Hepatocyte (in vitro differentiated cells): ENCODE measurements at regions not wholly inside any gene's neighbourhood (a gene's known extent, or its start where the extent isn't known, plus 50 kb on each side); places are given as distances from the start of the nearest gene placed in this dataset.
"Not testable (repeated sequence)": the region's sequence is repeated elsewhere in the genome, so short reads cannot be mapped to it uniquely, and the experiment has no call there.

Source experiments
- DNase-seq: peaks from one replicate; pipeline ENCODE4 v3.0.0-alpha.2; 2016; ENCODE audit warnings: low spot score
- H2AFZ ChIP-seq: fragments of 200-600 bp; sonication (generic); 2 replicates; pipeline ENCODE4 v1.6.0; 2016; ENCODE audit warnings: antibody characterized with exemption, mild to moderate bottlenecking
- H3K27ac ChIP-seq: fragments of 200-600 bp; sonication (generic); 2 replicates; pipeline ENCODE4 v1.5.1; 2016; ENCODE audit warnings: mild to moderate bottlenecking
- H3K27me3 ChIP-seq: fragments of 200-600 bp; sonication (generic); 2 replicates; pipeline ENCODE4 v1.6.1; 2016
- H3K36me3 ChIP-seq: fragments of 200-600 bp; sonication (generic); replicated peaks from 2 replicates; pipeline ENCODE4 v1.5.1; 2016; ENCODE audit warnings: low read depth; ENCODE audit not compliant: insufficient read depth
- H3K4me1 ChIP-seq: fragments of 200-600 bp; sonication (generic); 2 replicates; pipeline ENCODE4 v1.5.1; 2016; ENCODE audit warnings: mild to moderate bottlenecking, moderate library complexity; ENCODE audit not compliant: insufficient read depth
- H3K4me2 ChIP-seq: fragments of 200-600 bp; sonication (generic); 2 replicates; pipeline ENCODE4 v1.6.0; 2016
- H3K4me3 ChIP-seq: fragments of 200-600 bp; sonication (generic); 2 replicates; pipeline ENCODE4 v1.5.1; 2016; ENCODE audit warnings: mild to moderate bottlenecking
- H3K79me2 ChIP-seq: fragments of 200-600 bp; sonication (generic); 2 replicates; pipeline ENCODE4 v1.6.0; 2017; ENCODE audit warnings: mild to moderate bottlenecking
- H3K9me2 ChIP-seq: fragments of 200-600 bp; sonication (generic); replicated peaks from 2 replicates; pipeline ENCODE4 v1.6.0; 2017; ENCODE audit warnings: mild to moderate bottlenecking; ENCODE audit not compliant: insufficient read depth
- H3K9me3 ChIP-seq: fragments of 200-600 bp; sonication (generic); 2 replicates; pipeline ENCODE4 v1.5.1; 2016; ENCODE audit warnings: low read depth, mild to moderate bottlenecking
- H4K20me1 ChIP-seq: fragments of 200-600 bp; sonication (generic); 2 replicates; pipeline ENCODE4 v1.6.0; 2016; ENCODE audit warnings: mild to moderate bottlenecking; ENCODE audit not compliant: insufficient read depth, poor library complexity, severe bottlenecking
- CTCF ChIP-seq: fragments of 200-600 bp; sonication (generic); IDR thresholded peaks from 2 replicates; pipeline ENCODE4 v1.5.1; 2016; ENCODE audit warnings: antibody characterized with exemption, mild to moderate bottlenecking; ENCODE audit not compliant: poor library complexity
- EZH2 ChIP-seq: fragments of 200-600 bp; sonication (generic); IDR thresholded peaks from 2 replicates; pipeline ENCODE4 v1.6.1; 2016; ENCODE audit warnings: antibody characterized with exemption, mild to moderate bottlenecking, borderline replicate concordance
- EZH2phosphoT487 ChIP-seq: fragments of 200-600 bp; sonication (generic); IDR thresholded peaks from one replicate; pipeline ENCODE4 v1.6.1; 2018; ENCODE audit warnings: antibody characterized with exemption, mild to moderate bottlenecking, low read depth, moderate library complexity; ENCODE audit not compliant: unreplicated experiment, severe bottlenecking
- WGBS: methylation state at CpG from one replicate; pipeline ENCODE4 v1.1.6; 2016; ENCODE audit warnings: low lambda C conversion rate; ENCODE audit errors: missing lambda C conversion rate; 5-methylcytosine and 5-hydroxymethylcytosine counted together

- peaks cover 13% of the 10 kb centered on the region for H3K9me3 ChIP-seq
- H3K79me2 ChIP-seq: no peaks in the 10 kb centered on the region
- no peaks in the 10 kb centered on the region for H3K27me3 ChIP-seq
- no peak overlapping the region for H3K4me3 ChIP-seq
- 48% methylated on average over 3 of the region's 3 CpGs for WGBS
- no peak overlapping the region for H3K27ac ChIP-seq
- no peak overlapping the region for H3K4me2 ChIP-seq
- TF ChIP-seq EZH2phosphoT487 (no peak), CTCF (no peak), EZH2 (no peak)
- no peak for DNase-seq
- H3K36me3 ChIP-seq: no peaks in the 10 kb centered on the region
- no peaks in the 10 kb centered on the region for H3K4me1 ChIP-seq
- H3K9me2 ChIP-seq: peaks cover 3% of the 10 kb centered on the region
- H4K20me1 ChIP-seq: no peaks in the 10 kb centered on the region
- no peak overlapping the region for H2AFZ ChIP-seq
Measured at GRCh38 chr14:106327234-106327633, 800.9 kb downstream of the TMEM121 start.

GRCh38 chr14:106327702-106328353, 801.4 kb downstream of the TMEM121 start:
- H3K36me3 ChIP-seq, H3K79me2 ChIP-seq, H3K4me2 ChIP-seq, H3K27me3 ChIP-seq, H3K9me2 ChIP-seq, H3K27ac ChIP-seq, H4K20me1 ChIP-seq, H3K4me1 ChIP-seq, H2AFZ ChIP-seq, H3K4me3 ChIP-seq, DNase-seq: not testable (repeated sequence)
- H3K9me3 ChIP-seq: peaks cover 13% of the 10 kb centered on the region
- 47% methylated on average over 4 of the region's 4 CpGs for WGBS

- H3K9me3 ChIP-seq: peaks cover 13% of the 10 kb centered on the region
- not testable (repeated sequence) for H3K36me3 ChIP-seq, H3K27ac ChIP-seq, H2AFZ ChIP-seq, H3K4me2 ChIP-seq, H3K9me2 ChIP-seq, H3K4me1 ChIP-seq, H3K4me3 ChIP-seq, H4K20me1 ChIP-seq, H3K27me3 ChIP-seq, DNase-seq, H3K79me2 ChIP-seq
- WGBS: 46% methylated on average over 4 of the region's 4 CpGs
Measured at GRCh38 chr14:106329243-106329642, 802.9 kb downstream of the TMEM121 start.

- WGBS: 44% methylated on average over 7 of the region's 8 CpGs
- H3K9me3 ChIP-seq: peaks cover 13% of the 10 kb centered on the region
- H3K79me2 ChIP-seq, H4K20me1 ChIP-seq, H3K9me2 ChIP-seq, H3K4me3 ChIP-seq, DNase-seq, H3K36me3 ChIP-seq, H3K27me3 ChIP-seq, H3K27ac ChIP-seq, H2AFZ ChIP-seq, H3K4me1 ChIP-seq, H3K4me2 ChIP-seq: not testable (repeated sequence)
Measured at GRCh38 chr14:106329987-106330774, 803.8 kb downstream of the TMEM121 start.

GRCh38 chr14:106334428-106335109, 808.2 kb downstream of the TMEM121 start:
- not testable (repeated sequence) for H3K4me2 ChIP-seq, H3K36me3 ChIP-seq, H3K27me3 ChIP-seq, H3K4me3 ChIP-seq, H3K9me2 ChIP-seq, H4K20me1 ChIP-seq, H3K27ac ChIP-seq, H3K9me3 ChIP-seq, H3K79me2 ChIP-seq, DNase-seq, H2AFZ ChIP-seq, H3K4me1 ChIP-seq
- 62% methylated on average over 16 of the region's 16 CpGs for WGBS

GRCh38 chr14:106335110-106335429, 808.7 kb downstream of the TMEM121 start:
- not testable (repeated sequence) for H3K4me2 ChIP-seq, H3K36me3 ChIP-seq, H3K4me3 ChIP-seq, H3K9me2 ChIP-seq, H4K20me1 ChIP-seq, H2AFZ ChIP-seq, H3K9me3 ChIP-seq, H3K27me3 ChIP-seq, H3K27ac ChIP-seq, H3K4me1 ChIP-seq, H3K79me2 ChIP-seq, DNase-seq
- WGBS: 70% methylated on average over 6 of the region's 6 CpGs

- H2AFZ ChIP-seq, DNase-seq, H3K36me3 ChIP-seq, H4K20me1 ChIP-seq, H3K4me2 ChIP-seq, H3K27me3 ChIP-seq, H3K9me3 ChIP-seq, H3K9me2 ChIP-seq, H3K4me1 ChIP-seq, H3K79me2 ChIP-seq, H3K27ac ChIP-seq, H3K4me3 ChIP-seq: not testable (repeated sequence)
- WGBS: 61% methylated on average over 15 of the region's 15 CpGs
Measured at GRCh38 chr14:106338775-106339174, 812.4 kb downstream of the TMEM121 start.
